Ovary (tissue), 7 donors: ENCODE measurements at regions not wholly inside any gene's neighbourhood (a gene's known extent, or its start where the extent isn't known, plus 50 kb on each side); places are given as distances from the start of the nearest gene placed in this dataset.

Experiments used
- DNase-seq, 5 donors: peaks; one replicate each; pipeline ENCODE4 v3.0.0-alpha.2; 2019 to 2020
- H3K27ac ChIP-seq, 2 donors: fragments of 200-600 bp; one replicate each; pipeline versions ENCODE4 v1.5.1 to v1.8.0; 2019 to 2022
- H3K27me3 ChIP-seq: fragments of 200-600 bp; one replicate; pipeline ENCODE4 v1.8.0; 2022
- H3K36me3 ChIP-seq: fragments of 200-600 bp; sonication (generic); one replicate; pipeline ENCODE4 v1.5.1; 2019
- H3K4me1 ChIP-seq: one replicate; pipeline ENCODE4 v1.8.1; 2013; ENCODE audit warnings: mild to moderate bottlenecking, moderate library complexity; ENCODE audit not compliant: insufficient read depth
- H3K4me3 ChIP-seq: fragments of 200-600 bp; sonication (generic); one replicate; pipeline ENCODE4 v1.5.1; 2017
- H3K9me3 ChIP-seq, 2 donors: fragments of 200-600 bp in 1 of 2; sonication (generic) in 1 of 2; one replicate each; pipeline versions ENCODE4 v1.5.1 to v1.8.1; 2013 to 2019; ENCODE audit warnings: mild to moderate bottlenecking in 1 of 2, moderate library complexity in 1 of 2
- EP300 ChIP-seq: sonication (generic); formaldehyde crosslinking; IDR thresholded peaks from one replicate; pipeline ENCODE4 v1.6.1; 2017; ENCODE audit warnings: antibody characterized with exemption
- POLR2A ChIP-seq: fragments of 450-650 bp; IDR thresholded peaks from one replicate; pipeline ENCODE4 v1.6.1; 2017; ENCODE audit warnings: antibody characterized with exemption, mild to moderate bottlenecking, moderate library complexity
- WGBS, 3 donors: extraction: QIAGEN DNeasy Blood & Tissue Kit in 1 of 3; methylation state at CpG; one replicate each; pipeline versions ENCODE4 v1.1.5 to v1.1.7; 2013 to 2017; 5-methylcytosine and 5-hydroxymethylcytosine counted together
- intact Hi-C, 4 donors: fragments of 100-400 bp; cut with DNase I; formaldehyde crosslinking; loops; one replicate each; pipeline versions ENCODE4 v1.11.0 to v1.15.1; 2022 to 2023
- TF ChIP-seq, protein P1 (sequence below), 3 donors: fragments of 450-650 bp in 2 of 3; fragments of 200-600 bp in 1 of 3; IDR thresholded peaks; one replicate each; pipeline versions ENCODE4 v1.5.1 to v1.8.0; 2016 to 2022; ENCODE audit warnings: antibody characterized with exemption in 3 of 3, mild to moderate bottlenecking in 1 of 3
- donor health status: DM: no; HTN: no; CAD: no; lungs with moderate emphysema.
- donor health status: DM: no; HTN: no; CAD: no.
- donor health status: Bipolar disorder and iron deficiency.
- donor health status: DM: no; HTN: no; CAD: no.
- donor health status: DM: yes; HTN: yes; CAD: no.

- DNase-seq = no peak
- Histone ChIP-seq H3K27me3 (no peaks in the 10 kb centered on the region), H3K9me3 (peaks cover 0 to 6% of the 10 kb centered on the region in 2 donors), H3K27ac (no peak overlapping the region), H3K4me1 (no peaks in the 10 kb centered on the region), H3K36me3 (no peaks in the 10 kb centered on the region), H3K4me3 (no peak overlapping the region)
- intact Hi-C loops = no loop called here
- TF ChIP-seq EP300 (no peak), POLR2A (no peak)
Measured at GRCh38 chr6:90429713-90430112, 133.1 kb upstream of the BACH2 start.

DNA sequence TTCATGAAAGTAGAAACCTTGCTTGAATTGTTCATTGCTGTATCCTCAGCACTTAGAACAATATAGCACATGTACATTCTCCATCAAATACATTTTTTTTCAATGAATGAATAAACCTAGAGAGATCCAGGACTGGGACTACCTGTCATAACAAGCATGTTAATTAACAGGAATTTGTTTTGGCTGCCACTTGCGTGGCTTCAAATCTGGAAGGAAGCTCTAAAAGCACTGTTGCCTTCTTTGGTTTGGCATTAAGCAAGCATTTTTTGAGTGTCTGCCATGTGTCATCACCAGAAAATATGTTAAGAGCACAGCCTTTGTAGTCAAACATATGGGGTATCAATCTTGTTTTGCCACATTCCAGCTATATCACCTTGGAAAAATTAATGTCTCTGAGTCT is 131.9 kb upstream of the BACH2 start:
- TF ChIP-seq POLR2A (no peak), EP300 (no peak)
- TF ChIP-seq, protein P1, sequence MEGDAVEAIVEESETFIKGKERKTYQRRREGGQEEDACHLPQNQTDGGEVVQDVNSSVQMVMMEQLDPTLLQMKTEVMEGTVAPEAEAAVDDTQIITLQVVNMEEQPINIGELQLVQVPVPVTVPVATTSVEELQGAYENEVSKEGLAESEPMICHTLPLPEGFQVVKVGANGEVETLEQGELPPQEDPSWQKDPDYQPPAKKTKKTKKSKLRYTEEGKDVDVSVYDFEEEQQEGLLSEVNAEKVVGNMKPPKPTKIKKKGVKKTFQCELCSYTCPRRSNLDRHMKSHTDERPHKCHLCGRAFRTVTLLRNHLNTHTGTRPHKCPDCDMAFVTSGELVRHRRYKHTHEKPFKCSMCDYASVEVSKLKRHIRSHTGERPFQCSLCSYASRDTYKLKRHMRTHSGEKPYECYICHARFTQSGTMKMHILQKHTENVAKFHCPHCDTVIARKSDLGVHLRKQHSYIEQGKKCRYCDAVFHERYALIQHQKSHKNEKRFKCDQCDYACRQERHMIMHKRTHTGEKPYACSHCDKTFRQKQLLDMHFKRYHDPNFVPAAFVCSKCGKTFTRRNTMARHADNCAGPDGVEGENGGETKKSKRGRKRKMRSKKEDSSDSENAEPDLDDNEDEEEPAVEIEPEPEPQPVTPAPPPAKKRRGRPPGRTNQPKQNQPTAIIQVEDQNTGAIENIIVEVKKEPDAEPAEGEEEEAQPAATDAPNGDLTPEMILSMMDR (IDR thresholded peaks at IDR 0.05) = no peak
- Histone ChIP-seq H3K9me3 (peaks cover 0 to 6% of the 10 kb centered on the region in 2 donors), H3K27ac (no peak overlapping the region), H3K4me1 (no peaks in the 10 kb centered on the region), H3K27me3 (no peaks in the 10 kb centered on the region), H3K36me3 (no peaks in the 10 kb centered on the region), H3K4me3 (no peak overlapping the region)
- 66 to 79% (median 76%) methylated on average over 1 of the region's 1 CpG for WGBS, 3 donors
- DNase-seq = no peak
- intact Hi-C loops = no loop called here

DNA sequence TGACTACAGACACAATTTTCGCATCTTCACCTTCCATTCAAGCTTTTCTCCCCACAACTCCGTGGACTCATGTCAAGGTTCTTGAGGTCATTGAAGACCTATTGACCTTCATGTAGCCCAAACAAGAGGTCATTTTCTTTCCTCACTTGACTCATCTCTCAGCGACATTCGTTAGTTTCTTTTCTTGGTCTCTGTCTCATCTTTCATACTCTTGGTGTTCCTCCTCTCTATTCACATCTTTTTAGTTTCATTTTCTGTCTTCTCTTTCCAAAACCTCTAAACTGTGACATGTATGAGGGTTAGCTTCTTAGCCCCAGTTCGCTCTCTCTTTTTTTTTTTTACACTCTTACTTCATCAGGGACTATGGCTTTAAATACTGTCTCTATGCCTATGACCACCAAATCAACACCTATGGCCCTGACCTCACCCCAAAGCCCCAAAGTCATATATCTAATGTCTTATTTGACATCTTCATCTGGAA is 128.6 kb upstream of the BACH2 start:
- TF ChIP-seq EP300 = no peak
- 78 to 82% (median 81%) methylated on average over 5 of the region's 5 CpGs for WGBS, 3 donors
- H3K4me1 ChIP-seq = no peaks in the 10 kb centered on the region
- intact Hi-C loops = no loop called here
- no peak overlapping the region for H3K27ac ChIP-seq
- no peak for DNase-seq
- no peak overlapping the region for H3K4me3 ChIP-seq
- no peaks in the 10 kb centered on the region for H3K9me3 ChIP-seq
- no peaks in the 10 kb centered on the region for H3K36me3 ChIP-seq
- H3K27me3 ChIP-seq = no peaks in the 10 kb centered on the region

DNA sequence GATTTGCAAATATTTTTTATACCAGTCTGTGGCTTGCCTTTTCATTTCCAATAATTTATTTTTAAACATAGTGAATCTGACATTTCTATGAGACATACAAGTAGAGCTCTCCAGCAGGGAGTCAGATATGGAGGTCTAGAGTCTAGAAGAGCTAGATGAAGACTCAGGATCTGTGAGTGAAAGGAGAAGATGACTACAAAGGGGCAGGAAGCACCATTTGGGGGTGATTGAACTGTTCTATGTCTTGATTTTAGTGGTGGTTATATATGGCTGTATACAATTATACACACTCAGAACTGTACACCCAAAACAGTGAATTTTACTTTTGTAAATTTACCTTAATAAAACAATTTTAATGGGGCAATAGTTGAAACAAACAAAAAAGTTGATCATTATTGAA is 127.9 kb upstream of the BACH2 start:
- no peak for DNase-seq
- Histone ChIP-seq H3K27me3 (no peaks in the 10 kb centered on the region), H3K27ac (no peak overlapping the region), H3K4me1 (no peaks in the 10 kb centered on the region), H3K9me3 (no peaks in the 10 kb centered on the region), H3K4me3 (no peak overlapping the region), H3K36me3 (no peaks in the 10 kb centered on the region)
- intact Hi-C loops = no loop called here
- TF ChIP-seq POLR2A (no peak), EP300 (no peak)
- TF ChIP-seq, protein P1 (IDR thresholded peaks at IDR 0.05) = no peak

DNA sequence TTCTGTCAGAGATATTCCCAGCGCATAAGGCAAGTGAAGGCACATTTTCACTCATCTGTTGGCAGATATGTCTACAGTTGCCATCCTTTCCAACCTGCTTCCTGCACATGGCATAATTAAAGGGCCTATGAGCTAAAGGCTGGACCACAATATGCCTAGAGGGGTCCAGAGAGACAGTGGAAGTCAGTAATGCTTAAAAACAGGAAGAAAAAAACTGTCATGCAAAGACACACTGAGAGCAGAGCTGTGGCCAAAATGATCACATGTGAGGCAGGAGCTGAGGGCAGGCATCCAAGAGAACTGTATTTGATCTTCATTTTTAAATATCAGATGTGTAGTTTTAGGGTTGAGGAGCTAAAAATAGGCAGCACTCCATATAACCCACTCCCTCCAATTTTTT is 125.0 kb upstream of the BACH2 start:
- no peak for DNase-seq
- Histone ChIP-seq H3K4me1 (no peaks in the 10 kb centered on the region), H3K4me3 (no peak overlapping the region), H3K27ac (no peak overlapping the region), H3K27me3 (no peaks in the 10 kb centered on the region), H3K36me3 (no peaks in the 10 kb centered on the region), H3K9me3 (no peaks in the 10 kb centered on the region)
- intact Hi-C loops = no loop called here
- 89 to 100% (median 97%) methylated on average over 1 of the region's 1 CpG for WGBS, 3 donors
- no peak for TF ChIP-seq EP300
- TF ChIP-seq, protein P1 (IDR thresholded peaks at IDR 0.05) = no peak
- TF ChIP-seq POLR2A = no peak

DNA sequence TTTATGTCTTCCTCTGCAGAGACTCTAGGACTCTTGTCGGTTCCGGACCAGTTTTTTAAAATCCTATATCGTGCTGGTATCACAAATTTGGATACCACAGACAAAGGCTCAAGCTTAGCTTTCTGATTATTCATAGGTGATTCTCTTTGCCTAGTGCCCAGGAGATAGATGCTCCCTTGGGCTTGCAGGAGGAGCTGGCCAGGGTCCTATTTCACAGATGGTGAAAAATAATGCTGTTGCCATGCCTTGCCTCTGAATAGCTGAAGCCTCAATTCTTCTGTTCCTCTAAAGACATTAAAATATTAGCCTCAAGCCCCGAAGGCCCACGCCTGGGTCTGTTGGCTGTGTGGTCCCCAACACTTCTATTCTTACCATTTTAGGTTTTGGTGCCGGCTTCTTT is 123.9 kb upstream of the BACH2 start:
- no peaks in the 10 kb centered on the region for H3K36me3 ChIP-seq
- intact Hi-C loops = no loop called here
- no peak for TF ChIP-seq POLR2A
- TF ChIP-seq, protein P1 (IDR thresholded peaks at IDR 0.05) = no peak
- TF ChIP-seq EP300 = no peak
- H3K4me3 ChIP-seq = no peak overlapping the region
- DNase-seq = no peak
- H3K4me1 ChIP-seq = no peaks in the 10 kb centered on the region
- H3K9me3 ChIP-seq = no peaks in the 10 kb centered on the region
- no peaks in the 10 kb centered on the region for H3K27me3 ChIP-seq
- WGBS, 3 donors = 91 to 93% (median 91%) methylated on average over 6 of the region's 6 CpGs
- no peak overlapping the region for H3K27ac ChIP-seq
